GM23338 (cell line): ENCODE measurements at regions not wholly inside any gene's neighbourhood (a gene's known extent, or its start where the extent isn't known, plus 50 kb on each side); places are given as distances from the start of the nearest gene placed in this dataset.

Experiments
- ATAC-seq: fragments of 200-7000 bp; cut with Tn5 transposase; 3 replicates; pipeline ENCODE4 v1.9.1; 2020
- DNase-seq: peaks from one replicate; pipeline ENCODE4 v3.0.0-alpha.2; 2015; ENCODE audit warnings: low spot score
- H2AFZ ChIP-seq: fragments of 200-600 bp; sonication (generic); 2 replicates; pipeline ENCODE4 v1.8.0; 2016; ENCODE audit warnings: antibody characterized with exemption, mild to moderate bottlenecking, moderate library complexity
- H3F3A ChIP-seq: fragments of 200-600 bp; sonication (generic); replicated peaks from 2 replicates; pipeline ENCODE4 v1.8.0; 2017; ENCODE audit warnings: antibody characterized with exemption, mixed run types, low read depth
- H3K27ac ChIP-seq: fragments of 200-600 bp; sonication (generic); 2 replicates; pipeline ENCODE4 v1.6.1; 2016; ENCODE audit warnings: low read depth
- H3K27me3 ChIP-seq: fragments of 200-600 bp; sonication (generic); 2 replicates; pipeline ENCODE4 v1.8.0; 2016; ENCODE audit warnings: mild to moderate bottlenecking, mixed run types, moderate library complexity; ENCODE audit not compliant: insufficient read depth
- H3K36me3 ChIP-seq: fragments of 200-600 bp; sonication (generic); 2 replicates; pipeline ENCODE4 v1.8.0; 2016; ENCODE audit warnings: mild to moderate bottlenecking; ENCODE audit not compliant: insufficient read depth
- H3K4me1 ChIP-seq: fragments of 200-600 bp; sonication (generic); 2 replicates; pipeline ENCODE4 v1.8.0; 2016; ENCODE audit warnings: mild to moderate bottlenecking, moderate library complexity; ENCODE audit not compliant: insufficient read depth
- H3K4me2 ChIP-seq: fragments of 200-600 bp; sonication (generic); 2 replicates; pipeline ENCODE4 v1.7.1; 2017; ENCODE audit warnings: mixed run types
- H3K4me3 ChIP-seq: fragments of 200-600 bp; sonication (generic); 2 replicates; pipeline ENCODE4 v1.6.1; 2016; ENCODE audit warnings: mixed run types
- H3K79me2 ChIP-seq: fragments of 200-600 bp; sonication (generic); replicated peaks from 2 replicates; pipeline ENCODE4 v1.8.0; 2017; ENCODE audit warnings: mild to moderate bottlenecking; ENCODE audit not compliant: insufficient read depth
- H3K9me2 ChIP-seq: fragments of 200-600 bp; sonication (generic); 2 replicates; pipeline ENCODE4 v1.8.0; 2017; ENCODE audit not compliant: insufficient read depth
- H4K20me1 ChIP-seq: fragments of 200-600 bp; sonication (generic); replicated peaks from 2 replicates; pipeline ENCODE4 v1.8.0; 2017; ENCODE audit warnings: mild to moderate bottlenecking; ENCODE audit not compliant: insufficient read depth
- H3K27ac Mint-ChIP-seq: 2 replicates; pipeline ENCODE4 v1.8.0; 2020; ENCODE audit warnings: inconsistent platforms, mild to moderate bottlenecking, moderate library complexity, mixed read lengths
- H3K27me3 Mint-ChIP-seq: 3 replicates; pipeline ENCODE4 v1.8.0; 2022; ENCODE audit warnings: low read depth, mild to moderate bottlenecking, moderate library complexity, mixed read lengths, inconsistent platforms; ENCODE audit not compliant: insufficient read depth, poor library complexity
- H3K36me3 Mint-ChIP-seq: 3 replicates; pipeline ENCODE4 v1.8.0; 2021; ENCODE audit warnings: low read depth, mild to moderate bottlenecking, inconsistent platforms, moderate library complexity, mixed read lengths
- H3K4me1 Mint-ChIP-seq: 3 replicates; pipeline ENCODE4 v1.8.0; 2020; ENCODE audit warnings: mild to moderate bottlenecking, inconsistent platforms, mixed read lengths
- H3K4me3 Mint-ChIP-seq: 3 replicates; pipeline ENCODE4 v1.8.0; 2021; ENCODE audit warnings: moderate library complexity, mild to moderate bottlenecking, inconsistent platforms, mixed read lengths
- H3K9me3 Mint-ChIP-seq: 3 replicates; pipeline ENCODE4 v1.8.0; 2020; ENCODE audit warnings: moderate library complexity, mild to moderate bottlenecking, inconsistent platforms, mixed read lengths
- CREB1 ChIP-seq: fragments of 250-450 bp; sonication (Bioruptor Pico); IDR thresholded peaks from 2 replicates; pipeline ENCODE4 v1.5.0; 2020; ENCODE audit warnings: low read depth, mild to moderate bottlenecking, moderate library complexity
- EZH2 ChIP-seq: fragments of 200-600 bp; sonication (generic); IDR thresholded peaks from one replicate; pipeline ENCODE4 v1.8.0; 2017; ENCODE audit warnings: antibody characterized with exemption, mild to moderate bottlenecking, low read depth; ENCODE audit not compliant: unreplicated experiment
- JUNB ChIP-seq: IDR thresholded peaks from one replicate; pipeline ENCODE4 v1.6.1; 2016; ENCODE audit warnings: antibody characterized with exemption; ENCODE audit not compliant: unreplicated experiment
- POLR2AphosphoS5 ChIP-seq: IDR thresholded peaks from 2 replicates; pipeline ENCODE4 v1.6.1; 2016; ENCODE audit warnings: antibody characterized with exemption, low read depth
- STAT1 ChIP-seq: IDR thresholded peaks from one replicate; pipeline ENCODE4 v1.6.1; 2016; ENCODE audit warnings: antibody characterized with exemption; ENCODE audit not compliant: unreplicated experiment
- ZNF114 ChIP-seq: fragments of 250-450 bp; sonication (Bioruptor Pico); IDR thresholded peaks from 2 replicates; pipeline ENCODE4 v1.5.0; 2020; ENCODE audit warnings: mild to moderate bottlenecking, moderate library complexity
- ZNF331 ChIP-seq: fragments of 250-450 bp; sonication (Bioruptor Pico); IDR thresholded peaks from 2 replicates; pipeline ENCODE4 v1.5.0; 2020; ENCODE audit warnings: low read depth, mild to moderate bottlenecking, moderate library complexity
- TF ChIP-seq, protein P1 (sequence below): IDR thresholded peaks from 2 replicates; pipeline ENCODE4 v1.6.1; 2016; ENCODE audit warnings: antibody characterized with exemption
- TF ChIP-seq, protein P2 (sequence below), 2 experiments: fragments of 200-600 bp in 1 of 2; sonication (generic) in 1 of 2; conservative IDR thresholded peaks; 2 replicates each; pipeline versions ENCODE4 v1.5.1 to v1.6.1; 2016 to 2017; ENCODE audit warnings: antibody characterized with exemption in 2 of 2, low read depth in 2 of 2, mild to moderate bottlenecking in 2 of 2, moderate library complexity in 1 of 2
- TF ChIP-seq, protein P3 (sequence below): fragments of 250-450 bp; sonication (Bioruptor Pico); IDR thresholded peaks from 2 replicates; pipeline ENCODE4 v1.5.0; 2020; ENCODE audit warnings: mild to moderate bottlenecking, moderate library complexity

DNA sequence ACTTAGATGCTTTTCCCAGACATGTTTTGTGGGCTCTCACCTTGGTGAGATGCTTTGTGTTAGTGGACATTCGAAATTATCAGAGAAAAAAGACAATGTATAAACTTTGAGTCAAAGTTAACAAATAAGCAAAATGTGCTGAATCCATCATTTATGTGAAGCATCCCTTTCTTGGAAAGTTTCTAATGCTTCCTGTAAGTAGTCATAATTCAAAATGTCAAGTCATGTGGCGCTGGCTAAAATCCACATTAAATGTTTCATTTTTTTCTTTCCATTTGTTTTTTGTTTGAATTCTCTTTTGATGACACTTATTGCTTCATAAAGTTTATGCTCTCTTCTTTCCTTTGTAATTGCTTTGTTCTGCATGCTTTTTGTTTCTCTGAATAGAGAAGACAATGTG, 107.2 kb upstream of the CENPW start:
- no peaks in the 10 kb centered on the region for H3K36me3 Mint-ChIP-seq
- Histone ChIP-seq H3F3A (no peaks in the 10 kb centered on the region), H3K4me1 (peaks cover 7% of the 10 kb centered on the region; the same call in 1 of the 2 replicates), H3K9me2 (no peaks in the 10 kb centered on the region), H3K36me3 (no peaks in the 10 kb centered on the region), H2AFZ (no peak overlapping the region), H3K27me3 (no peaks in the 10 kb centered on the region), H4K20me1 (no peaks in the 10 kb centered on the region), H3K27ac (no peak overlapping the region), H3K79me2 (no peaks in the 10 kb centered on the region), H3K4me2 (no peak overlapping the region), H3K4me3 (no peak overlapping the region)
- DNase-seq (no peak), ATAC-seq (no peak)
- H3K4me3 Mint-ChIP-seq: no peak overlapping the region
- peaks cover 2% of the 10 kb centered on the region for H3K27me3 Mint-ChIP-seq
- no peaks in the 10 kb centered on the region for H3K9me3 Mint-ChIP-seq
- TF ChIP-seq JUNB (no peak), STAT1 (no peak), POLR2AphosphoS5 (no peak), ZNF331 (no peak), CREB1 (CRISPR knock-in tag) (no peak), EZH2 (no peak), ZNF114 (CRISPR knock-in tag) (no peak)
- TF ChIP-seq, protein P1, sequence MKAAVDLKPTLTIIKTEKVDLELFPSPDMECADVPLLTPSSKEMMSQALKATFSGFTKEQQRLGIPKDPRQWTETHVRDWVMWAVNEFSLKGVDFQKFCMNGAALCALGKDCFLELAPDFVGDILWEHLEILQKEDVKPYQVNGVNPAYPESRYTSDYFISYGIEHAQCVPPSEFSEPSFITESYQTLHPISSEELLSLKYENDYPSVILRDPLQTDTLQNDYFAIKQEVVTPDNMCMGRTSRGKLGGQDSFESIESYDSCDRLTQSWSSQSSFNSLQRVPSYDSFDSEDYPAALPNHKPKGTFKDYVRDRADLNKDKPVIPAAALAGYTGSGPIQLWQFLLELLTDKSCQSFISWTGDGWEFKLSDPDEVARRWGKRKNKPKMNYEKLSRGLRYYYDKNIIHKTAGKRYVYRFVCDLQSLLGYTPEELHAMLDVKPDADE: no peak
- TF ChIP-seq, protein P2, sequence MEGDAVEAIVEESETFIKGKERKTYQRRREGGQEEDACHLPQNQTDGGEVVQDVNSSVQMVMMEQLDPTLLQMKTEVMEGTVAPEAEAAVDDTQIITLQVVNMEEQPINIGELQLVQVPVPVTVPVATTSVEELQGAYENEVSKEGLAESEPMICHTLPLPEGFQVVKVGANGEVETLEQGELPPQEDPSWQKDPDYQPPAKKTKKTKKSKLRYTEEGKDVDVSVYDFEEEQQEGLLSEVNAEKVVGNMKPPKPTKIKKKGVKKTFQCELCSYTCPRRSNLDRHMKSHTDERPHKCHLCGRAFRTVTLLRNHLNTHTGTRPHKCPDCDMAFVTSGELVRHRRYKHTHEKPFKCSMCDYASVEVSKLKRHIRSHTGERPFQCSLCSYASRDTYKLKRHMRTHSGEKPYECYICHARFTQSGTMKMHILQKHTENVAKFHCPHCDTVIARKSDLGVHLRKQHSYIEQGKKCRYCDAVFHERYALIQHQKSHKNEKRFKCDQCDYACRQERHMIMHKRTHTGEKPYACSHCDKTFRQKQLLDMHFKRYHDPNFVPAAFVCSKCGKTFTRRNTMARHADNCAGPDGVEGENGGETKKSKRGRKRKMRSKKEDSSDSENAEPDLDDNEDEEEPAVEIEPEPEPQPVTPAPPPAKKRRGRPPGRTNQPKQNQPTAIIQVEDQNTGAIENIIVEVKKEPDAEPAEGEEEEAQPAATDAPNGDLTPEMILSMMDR (conservative IDR thresholded peaks at IDR 0.05; ENCODE audit: low read depth in 2 of 2): no peak
- TF ChIP-seq, protein P3, sequence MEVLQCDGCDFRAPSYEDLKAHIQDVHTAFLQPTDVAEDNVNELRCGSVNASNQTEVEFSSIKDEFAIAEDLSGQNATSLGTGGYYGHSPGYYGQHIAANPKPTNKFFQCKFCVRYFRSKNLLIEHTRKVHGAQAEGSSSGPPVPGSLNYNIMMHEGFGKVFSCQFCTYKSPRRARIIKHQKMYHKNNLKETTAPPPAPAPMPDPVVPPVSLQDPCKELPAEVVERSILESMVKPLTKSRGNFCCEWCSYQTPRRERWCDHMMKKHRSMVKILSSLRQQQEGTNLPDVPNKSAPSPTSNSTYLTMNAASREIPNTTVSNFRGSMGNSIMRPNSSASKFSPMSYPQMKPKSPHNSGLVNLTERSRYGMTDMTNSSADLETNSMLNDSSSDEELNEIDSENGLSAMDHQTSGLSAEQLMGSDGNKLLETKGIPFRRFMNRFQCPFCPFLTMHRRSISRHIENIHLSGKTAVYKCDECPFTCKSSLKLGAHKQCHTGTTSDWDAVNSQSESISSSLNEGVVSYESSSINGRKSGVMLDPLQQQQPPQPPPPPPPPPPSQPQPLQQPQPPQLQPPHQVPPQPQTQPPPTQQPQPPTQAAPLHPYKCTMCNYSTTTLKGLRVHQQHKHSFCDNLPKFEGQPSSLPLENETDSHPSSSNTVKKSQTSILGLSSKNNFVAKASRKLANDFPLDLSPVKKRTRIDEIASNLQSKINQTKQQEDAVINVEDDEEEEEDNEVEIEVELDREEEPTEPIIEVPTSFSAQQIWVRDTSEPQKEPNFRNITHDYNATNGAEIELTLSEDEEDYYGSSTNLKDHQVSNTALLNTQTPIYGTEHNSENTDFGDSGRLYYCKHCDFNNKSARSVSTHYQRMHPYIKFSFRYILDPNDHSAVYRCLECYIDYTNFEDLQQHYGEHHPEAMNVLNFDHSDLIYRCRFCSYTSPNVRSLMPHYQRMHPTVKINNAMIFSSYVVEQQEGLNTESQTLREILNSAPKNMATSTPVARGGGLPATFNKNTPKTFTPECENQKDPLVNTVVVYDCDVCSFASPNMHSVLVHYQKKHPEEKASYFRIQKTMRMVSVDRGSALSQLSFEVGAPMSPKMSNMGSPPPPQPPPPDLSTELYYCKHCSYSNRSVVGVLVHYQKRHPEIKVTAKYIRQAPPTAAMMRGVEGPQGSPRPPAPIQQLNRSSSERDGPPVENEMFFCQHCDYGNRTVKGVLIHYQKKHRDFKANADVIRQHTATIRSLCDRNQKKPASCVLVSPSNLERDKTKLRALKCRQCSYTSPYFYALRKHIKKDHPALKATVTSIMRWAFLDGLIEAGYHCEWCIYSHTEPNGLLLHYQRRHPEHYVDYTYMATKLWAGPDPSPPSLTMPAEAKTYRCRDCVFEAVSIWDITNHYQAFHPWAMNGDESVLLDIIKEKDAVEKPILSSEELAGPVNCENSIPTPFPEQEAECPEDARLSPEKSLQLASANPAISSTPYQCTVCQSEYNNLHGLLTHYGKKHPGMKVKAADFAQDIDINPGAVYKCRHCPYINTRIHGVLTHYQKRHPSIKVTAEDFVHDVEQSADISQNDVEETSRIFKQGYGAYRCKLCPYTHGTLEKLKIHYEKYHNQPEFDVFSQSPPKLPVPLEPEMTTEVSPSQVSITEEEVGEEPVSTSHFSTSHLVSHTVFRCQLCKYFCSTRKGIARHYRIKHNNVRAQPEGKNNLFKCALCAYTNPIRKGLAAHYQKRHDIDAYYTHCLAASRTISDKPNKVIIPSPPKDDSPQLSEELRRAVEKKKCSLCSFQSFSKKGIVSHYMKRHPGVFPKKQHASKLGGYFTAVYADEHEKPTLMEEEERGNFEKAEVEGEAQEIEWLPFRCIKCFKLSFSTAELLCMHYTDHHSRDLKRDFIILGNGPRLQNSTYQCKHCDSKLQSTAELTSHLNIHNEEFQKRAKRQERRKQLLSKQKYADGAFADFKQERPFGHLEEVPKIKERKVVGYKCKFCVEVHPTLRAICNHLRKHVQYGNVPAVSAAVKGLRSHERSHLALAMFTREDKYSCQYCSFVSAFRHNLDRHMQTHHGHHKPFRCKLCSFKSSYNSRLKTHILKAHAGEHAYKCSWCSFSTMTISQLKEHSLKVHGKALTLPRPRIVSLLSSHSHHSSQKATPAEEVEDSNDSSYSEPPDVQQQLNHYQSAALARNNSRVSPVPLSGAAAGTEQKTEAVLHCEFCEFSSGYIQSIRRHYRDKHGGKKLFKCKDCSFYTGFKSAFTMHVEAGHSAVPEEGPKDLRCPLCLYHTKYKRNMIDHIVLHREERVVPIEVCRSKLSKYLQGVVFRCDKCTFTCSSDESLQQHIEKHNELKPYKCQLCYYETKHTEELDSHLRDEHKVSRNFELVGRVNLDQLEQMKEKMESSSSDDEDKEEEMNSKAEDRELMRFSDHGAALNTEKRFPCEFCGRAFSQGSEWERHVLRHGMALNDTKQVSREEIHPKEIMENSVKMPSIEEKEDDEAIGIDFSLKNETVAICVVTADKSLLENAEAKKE (CRISPR knock-in tag): no peak
- no peak overlapping the region for H3K27ac Mint-ChIP-seq
- peaks cover 7% of the 10 kb centered on the region; the same call in 2 of the 3 replicates for H3K4me1 Mint-ChIP-seq
